ENCODE measurements at regions not wholly inside any gene's neighbourhood (a gene's known extent, or its start where the extent isn't known, plus 50 kb on each side); places are given as distances from the start of the nearest gene placed in this dataset.

DNA sequence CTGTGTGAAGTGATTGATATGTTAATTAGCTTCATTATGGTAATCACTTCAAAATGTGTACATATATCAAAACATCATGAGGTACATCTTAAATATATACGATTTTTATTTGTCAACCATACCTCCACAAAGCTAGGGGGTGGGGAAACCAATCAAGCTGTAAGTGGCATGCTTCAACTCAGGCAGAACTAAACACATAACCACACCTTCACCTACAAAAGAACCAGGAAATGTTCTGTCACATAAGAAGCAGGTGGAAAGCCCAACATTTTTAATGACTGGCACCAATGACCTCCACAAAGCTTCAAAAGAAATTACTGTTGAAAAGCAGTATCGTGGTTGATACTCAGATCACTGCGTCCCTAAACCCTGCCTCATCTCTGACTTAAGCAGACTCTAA is 867.7 kb upstream of the EEF2KMT start:
- Histone ChIP-seq H3K27me3 (ENCODE audit: control insufficient read depth, insufficient read depth, low read length) (no peaks in the 10 kb centered on the region), H4K91ac (ENCODE audit: insufficient read depth, low read depth, low read length) (no peak overlapping the region), H3K79me1 (ENCODE audit: low read depth in 1 of 2, low read length in 2 of 2) (no peaks in the 10 kb centered on the region), H3K9ac (ENCODE audit: low read depth, low read length) (no peak overlapping the region), H4K20me1 (ENCODE audit: insufficient read depth, low read length) (no peaks in the 10 kb centered on the region), H3K4me3 (ENCODE audit: insufficient read depth, low read depth, low read length) (no peak overlapping the region), H4K5ac (ENCODE audit: low read depth, low read length) (no peak overlapping the region), H2BK20ac (ENCODE audit: low read depth, low read length) (no peak overlapping the region), H2AK5ac (ENCODE audit: low read depth, low read length) (no peak overlapping the region), H3K9me1 (ENCODE audit: insufficient read depth, low read length) (no peaks in the 10 kb centered on the region), H3K4me1 (ENCODE audit: control insufficient read depth, insufficient read depth, low read length) (no peaks in the 10 kb centered on the region), H4K8ac (ENCODE audit: low read depth in 2 of 2, low read length in 2 of 2) (no peak overlapping the region), H3K4me2 (ENCODE audit: low read depth, low read length) (no peak overlapping the region), H2BK15ac (ENCODE audit: low read depth, low read length) (no peak overlapping the region), H3K23ac (ENCODE audit: low read depth, low read length) (no peak overlapping the region), H3K9me3 (ENCODE audit: control insufficient read depth, insufficient read depth, low read length) (peaks cover 7% of the 10 kb centered on the region), H3K14ac (replicated peaks; ENCODE audit: low read depth, low read length) (no peak overlapping the region), H2BK5ac (ENCODE audit: low read depth, low read length, poor library complexity, severe bottlenecking) (no peak overlapping the region), H3K27ac (ENCODE audit: insufficient read depth, low read length) (no peak overlapping the region), H2BK120ac (ENCODE audit: low read depth, low read length) (no peak overlapping the region), H2AFZ (replicated peaks; ENCODE audit: low read length, poor library complexity) (no peak overlapping the region), H3K56ac (ENCODE audit: extremely low read depth, insufficient read depth, low read length) (no peak overlapping the region), H2AK9ac (replicated peaks; ENCODE audit: low read depth, low read length, poor library complexity) (no peak overlapping the region), H3K4ac (ENCODE audit: low read depth, low read length) (no peak overlapping the region), H3K36me3 (ENCODE audit: control insufficient read depth, insufficient read depth, low read length) (no peaks in the 10 kb centered on the region), H3K18ac (ENCODE audit: low read depth, low read length) (no peak overlapping the region)
- intact Hi-C loops (cut with micrococcal nuclease): no loop called here
- ATAC-seq (ENCODE audit: low read depth): no peak
- no TSS peak for BruUV-seq (replicated peaks)
- ChIA-PET CTCF (interaction anchor here (0.6 kb wide), 1 partner anchor 37 kb away, joined by 3 read pairs; no protein-coding TSS in a partner anchor), POLR2A (ENCODE audit: unreplicated experiment) (no interaction called here)
- no CpG with 5 or more reads among the region's 3 CpGs for WGBS, 2 experiments (ENCODE audit: extremely low coverage in 2 of 2, insufficient read length in 1 of 2)
- in situ Hi-C loops (cut with MboI; ENCODE audit: low sequenced_read_pairs): no loop called here
- no peak for DNase-seq
- dilution Hi-C loops (cut with HindIII; ENCODE audit: low sequenced_read_pairs, unreplicated experiment): no loop called here
- TF ChIP-seq CHD1 (IDR thresholded peaks at IDR 0.05; ENCODE audit: low read depth, low read length) (no peak), MAFK (IDR thresholded peaks at IDR 0.05; ENCODE audit: low read depth, low read length) (no peak), BHLHE40 (IDR thresholded peaks at IDR 0.05; ENCODE audit: low read depth, low read length) (no peak), FOS (IDR thresholded peaks at IDR 0.05; ENCODE audit: low read depth, low read length) (no peak), POLR2A (IDR thresholded peaks at IDR 0.05; ENCODE audit: low read depth, low read length) (no peak), CEBPB (IDR thresholded peaks at IDR 0.05; ENCODE audit: low read depth, low read length) (no peak), RFX5 (IDR thresholded peaks at IDR 0.05; ENCODE audit: low read depth, low read length) (no peak), SMC3 (IDR thresholded peaks at IDR 0.05; ENCODE audit: low read depth, low read length) (no peak), NFE2L2 (IDR thresholded peaks at IDR 0.05; ENCODE audit: low read depth, low read length) (no peak), RAD21 (IDR thresholded peaks at IDR 0.05; ENCODE audit: low read length) (no peak), MAZ (IDR thresholded peaks at IDR 0.05; ENCODE audit: borderline replicate concordance, low read depth, low read length) (no peak), MXI1 (IDR thresholded peaks at IDR 0.05; ENCODE audit: borderline replicate concordance, low read depth, low read length) (no peak), RCOR1 (IDR thresholded peaks at IDR 0.05; ENCODE audit: insufficient replicate concordance, low read length) (no peak)
- TF ChIP-seq, protein P1, sequence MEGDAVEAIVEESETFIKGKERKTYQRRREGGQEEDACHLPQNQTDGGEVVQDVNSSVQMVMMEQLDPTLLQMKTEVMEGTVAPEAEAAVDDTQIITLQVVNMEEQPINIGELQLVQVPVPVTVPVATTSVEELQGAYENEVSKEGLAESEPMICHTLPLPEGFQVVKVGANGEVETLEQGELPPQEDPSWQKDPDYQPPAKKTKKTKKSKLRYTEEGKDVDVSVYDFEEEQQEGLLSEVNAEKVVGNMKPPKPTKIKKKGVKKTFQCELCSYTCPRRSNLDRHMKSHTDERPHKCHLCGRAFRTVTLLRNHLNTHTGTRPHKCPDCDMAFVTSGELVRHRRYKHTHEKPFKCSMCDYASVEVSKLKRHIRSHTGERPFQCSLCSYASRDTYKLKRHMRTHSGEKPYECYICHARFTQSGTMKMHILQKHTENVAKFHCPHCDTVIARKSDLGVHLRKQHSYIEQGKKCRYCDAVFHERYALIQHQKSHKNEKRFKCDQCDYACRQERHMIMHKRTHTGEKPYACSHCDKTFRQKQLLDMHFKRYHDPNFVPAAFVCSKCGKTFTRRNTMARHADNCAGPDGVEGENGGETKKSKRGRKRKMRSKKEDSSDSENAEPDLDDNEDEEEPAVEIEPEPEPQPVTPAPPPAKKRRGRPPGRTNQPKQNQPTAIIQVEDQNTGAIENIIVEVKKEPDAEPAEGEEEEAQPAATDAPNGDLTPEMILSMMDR (conservative IDR thresholded peaks at IDR 0.05; ENCODE audit: low read depth, low read length): no peak
- TF ChIP-seq, protein P2, sequence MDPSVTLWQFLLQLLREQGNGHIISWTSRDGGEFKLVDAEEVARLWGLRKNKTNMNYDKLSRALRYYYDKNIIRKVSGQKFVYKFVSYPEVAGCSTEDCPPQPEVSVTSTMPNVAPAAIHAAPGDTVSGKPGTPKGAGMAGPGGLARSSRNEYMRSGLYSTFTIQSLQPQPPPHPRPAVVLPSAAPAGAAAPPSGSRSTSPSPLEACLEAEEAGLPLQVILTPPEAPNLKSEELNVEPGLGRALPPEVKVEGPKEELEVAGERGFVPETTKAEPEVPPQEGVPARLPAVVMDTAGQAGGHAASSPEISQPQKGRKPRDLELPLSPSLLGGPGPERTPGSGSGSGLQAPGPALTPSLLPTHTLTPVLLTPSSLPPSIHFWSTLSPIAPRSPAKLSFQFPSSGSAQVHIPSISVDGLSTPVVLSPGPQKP (IDR thresholded peaks at IDR 0.05; ENCODE audit: borderline replicate concordance, low read depth, low read length): no peak
- TF ChIP-seq, protein P3, sequence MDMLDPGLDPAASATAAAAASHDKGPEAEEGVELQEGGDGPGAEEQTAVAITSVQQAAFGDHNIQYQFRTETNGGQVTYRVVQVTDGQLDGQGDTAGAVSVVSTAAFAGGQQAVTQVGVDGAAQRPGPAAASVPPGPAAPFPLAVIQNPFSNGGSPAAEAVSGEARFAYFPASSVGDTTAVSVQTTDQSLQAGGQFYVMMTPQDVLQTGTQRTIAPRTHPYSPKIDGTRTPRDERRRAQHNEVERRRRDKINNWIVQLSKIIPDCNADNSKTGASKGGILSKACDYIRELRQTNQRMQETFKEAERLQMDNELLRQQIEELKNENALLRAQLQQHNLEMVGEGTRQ (IDR thresholded peaks at IDR 0.05; ENCODE audit: low read depth, low read length): no peak
